Panc1 (cell line): ENCODE measurements at regions not wholly inside any gene's neighbourhood (a gene's known extent, or its start where the extent isn't known, plus 50 kb on each side); places are given as distances from the start of the nearest gene placed in this dataset.

Experiments
- ATAC-seq: fragments of 200-7000 bp; cut with Tn5 transposase; 2 replicates; pipeline ENCODE4 v1.9.1; 2020; ENCODE audit warnings: mild to moderate bottlenecking, moderate library complexity
- BruUV-seq: library from RNA; stranded (reverse); fragments of 400-500 nt; replicated peaks from 2 replicates; lab custom pipeline; 2021; lab: Mats Ljungman, UMichigan
- CTCF ChIA-PET: fragments of 300-600 bp; sonication (Branson Sonifier 250); formaldehyde crosslinking; loops from one replicate; lab custom pipeline; 2022; ENCODE audit warnings: antibody characterized with exemption; lab: Charles Lee
- POLR2A ChIA-PET: fragments of 300-600 bp; sonication (Branson Sonifier 250); formaldehyde crosslinking; loops from one replicate; lab custom pipeline; 2022; ENCODE audit warnings: antibody characterized with exemption; lab: Charles Lee
- DNase-seq: peaks from one replicate; pipeline ENCODE4 v3.0.0-alpha.2; 2010; ENCODE audit warnings: low read depth, low spot score
- H3K27ac ChIP-seq: 2 replicates; pipeline ENCODE4 v1.5.1; 2011; ENCODE audit warnings: mild to moderate bottlenecking, low read length, inconsistent platforms
- H3K27me3 ChIP-seq: fragments of 200-500 bp; sonication (Bioruptor generic); 2 replicates; pipeline ENCODE4 v1.6.0; 2014; ENCODE audit warnings: low read length, inconsistent platforms; ENCODE audit not compliant: control insufficient read depth, insufficient read depth
- H3K36me3 ChIP-seq: fragments of 200-500 bp; sonication (Bioruptor generic); 2 replicates; pipeline ENCODE4 v1.5.1; 2014; ENCODE audit warnings: inconsistent platforms, mild to moderate bottlenecking, low read length, moderate library complexity; ENCODE audit not compliant: control insufficient read depth, insufficient read depth
- H3K4me1 ChIP-seq: 2 replicates; pipeline ENCODE4 v1.5.1; 2011; ENCODE audit warnings: inconsistent platforms, mild to moderate bottlenecking, low read length, moderate library complexity; ENCODE audit not compliant: control insufficient read depth, insufficient read depth
- H3K4me3 ChIP-seq, 2 experiments: 2 replicates each; pipeline ENCODE4 v1.5.1; 2011 to 2012; ENCODE audit warnings: low read depth in 2 of 2, low read length in 2 of 2, mild to moderate bottlenecking in 2 of 2, inconsistent platforms in 1 of 2, moderate library complexity in 1 of 2
- H3K9me3 ChIP-seq: fragments of 200-500 bp; sonication (Bioruptor generic); 2 replicates; pipeline ENCODE4 v1.5.1; 2014; ENCODE audit warnings: low read depth, mild to moderate bottlenecking, inconsistent platforms, low read length, moderate library complexity; ENCODE audit not compliant: control insufficient read depth, insufficient read depth
- POLR2AphosphoS5 ChIP-seq: IDR thresholded peaks from 2 replicates; pipeline ENCODE4 v1.6.1; 2012; ENCODE audit warnings: mild to moderate bottlenecking, low read depth, low read length, moderate library complexity
- SIN3A ChIP-seq: IDR thresholded peaks from 2 replicates; pipeline ENCODE4 v1.6.1; 2012; ENCODE audit warnings: low read depth, mild to moderate bottlenecking, low read length, moderate library complexity, borderline replicate concordance; ENCODE audit not compliant: insufficient read depth
- TCF7L2 ChIP-seq: IDR thresholded peaks from 2 replicates; pipeline ENCODE4 v1.6.1; 2011; ENCODE audit warnings: mild to moderate bottlenecking, low read depth, low read length, inconsistent platforms
- in situ Hi-C: cut with HindIII; loops from 2 replicates; pipeline ENCODE4 v1.10.0; 2016; ENCODE audit warnings: low sequenced_read_pairs, low pct_unique_long_range_greater_than_20kb
- intact Hi-C: fragments of 100-400 bp; cut with micrococcal nuclease; formaldehyde crosslinking; loops from one replicate; pipeline ENCODE4 v1.10.0; 2022; ENCODE audit not compliant: unreplicated experiment
- TF ChIP-seq, protein P1 (sequence below): fragments of 450-650 bp; IDR thresholded peaks from 2 replicates; pipeline ENCODE4 v1.5.1; 2017; ENCODE audit warnings: mild to moderate bottlenecking
- TF ChIP-seq, protein P2 (sequence below), 2 experiments: IDR thresholded peaks; 2 replicates each; pipeline ENCODE4 v1.6.1; 2011 to 2012; ENCODE audit warnings: low read depth in 2 of 2, control low read depth in 1 of 2, low read length in 1 of 2, mild to moderate bottlenecking in 1 of 2, moderate library complexity in 1 of 2; ENCODE audit not compliant: insufficient read depth in 1 of 2

DNA sequence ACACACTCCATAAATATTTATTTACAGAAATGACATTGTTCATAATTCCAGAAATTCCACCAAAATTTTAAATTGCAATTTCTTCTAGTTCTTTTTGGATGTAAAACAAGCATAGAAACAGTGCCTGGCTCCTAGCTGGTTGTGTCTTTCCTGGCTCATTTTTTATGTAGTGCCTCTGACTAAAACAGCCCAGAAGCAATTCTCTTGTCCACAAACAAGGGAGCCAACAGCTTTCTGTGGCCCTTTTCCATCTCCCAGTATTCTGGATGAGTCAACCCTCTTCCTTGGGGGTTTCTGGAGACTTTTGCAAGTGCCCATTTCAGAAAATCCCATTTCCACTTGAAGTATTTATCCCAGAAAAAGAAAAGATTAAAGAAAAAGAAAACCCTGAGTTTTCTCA, 141.4 kb downstream of the PHLDA1 start:
- H3K27ac ChIP-seq: peak overlapping the region; percentile 98
- in situ Hi-C loops: no loop called here

DNA sequence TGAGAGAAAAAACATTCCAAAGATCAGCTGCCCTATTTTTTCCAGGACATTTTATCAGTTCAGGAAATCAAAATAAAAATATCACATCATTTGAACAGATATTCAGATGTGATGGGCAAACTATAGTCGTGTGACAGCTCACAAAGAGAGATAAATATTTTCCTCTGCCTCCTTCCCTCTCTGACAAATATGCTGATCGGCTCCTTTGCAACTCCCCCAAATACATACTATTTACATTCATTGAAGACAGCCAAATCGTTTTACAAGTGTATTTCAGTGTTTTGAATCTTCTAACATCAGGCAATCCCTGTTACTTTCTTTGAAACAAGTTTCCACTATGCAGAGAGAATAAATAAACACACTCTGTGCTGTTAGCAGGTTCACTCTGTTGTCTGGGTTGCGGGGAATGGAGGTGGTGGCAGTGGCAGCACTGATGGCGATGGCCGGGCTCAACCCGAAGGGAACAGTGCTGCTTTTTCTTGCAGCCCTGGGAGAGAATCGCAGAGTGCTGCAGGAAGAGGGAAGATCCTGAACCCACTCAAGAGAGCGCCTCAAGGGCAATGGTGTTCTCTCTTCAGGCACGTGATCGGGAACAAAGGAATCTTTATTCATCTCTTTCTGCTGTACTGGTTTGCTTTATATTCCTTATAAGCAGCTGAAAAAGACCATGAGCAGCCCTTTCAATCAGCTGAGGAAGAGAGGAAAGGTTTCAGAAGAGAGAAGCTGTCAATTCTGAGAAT, 142.5 kb downstream of the PHLDA1 start:
- TF ChIP-seq, protein P1, sequence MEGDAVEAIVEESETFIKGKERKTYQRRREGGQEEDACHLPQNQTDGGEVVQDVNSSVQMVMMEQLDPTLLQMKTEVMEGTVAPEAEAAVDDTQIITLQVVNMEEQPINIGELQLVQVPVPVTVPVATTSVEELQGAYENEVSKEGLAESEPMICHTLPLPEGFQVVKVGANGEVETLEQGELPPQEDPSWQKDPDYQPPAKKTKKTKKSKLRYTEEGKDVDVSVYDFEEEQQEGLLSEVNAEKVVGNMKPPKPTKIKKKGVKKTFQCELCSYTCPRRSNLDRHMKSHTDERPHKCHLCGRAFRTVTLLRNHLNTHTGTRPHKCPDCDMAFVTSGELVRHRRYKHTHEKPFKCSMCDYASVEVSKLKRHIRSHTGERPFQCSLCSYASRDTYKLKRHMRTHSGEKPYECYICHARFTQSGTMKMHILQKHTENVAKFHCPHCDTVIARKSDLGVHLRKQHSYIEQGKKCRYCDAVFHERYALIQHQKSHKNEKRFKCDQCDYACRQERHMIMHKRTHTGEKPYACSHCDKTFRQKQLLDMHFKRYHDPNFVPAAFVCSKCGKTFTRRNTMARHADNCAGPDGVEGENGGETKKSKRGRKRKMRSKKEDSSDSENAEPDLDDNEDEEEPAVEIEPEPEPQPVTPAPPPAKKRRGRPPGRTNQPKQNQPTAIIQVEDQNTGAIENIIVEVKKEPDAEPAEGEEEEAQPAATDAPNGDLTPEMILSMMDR: no peak
- 0 out of 2 replicates have a peak, but pooled peaks have one; percentile 45 for TF ChIP-seq TCF7L2
- peak overlapping the region; percentile 4 to 37 for H3K4me3 ChIP-seq
- H3K4me1 ChIP-seq: peaks cover 41% of the 10 kb centered on the region
- intact Hi-C loops: no loop called here
- in situ Hi-C loops: no loop called here
- ATAC-seq (peak; percentile 80), DNase-seq (no peak)
- H3K27ac ChIP-seq: peak overlapping the region; percentile 98
- H3K9me3 ChIP-seq: peaks cover 12% of the 10 kb centered on the region; the same call in 1 of the 2 replicates
- POLR2A ChIA-PET: interaction anchor here (0.8 kb wide), 1 partner anchor 136 kb away, joined by 4 read pairs; no protein-coding TSS in a partner anchor
- no peaks in the 10 kb centered on the region for H3K27me3 ChIP-seq
- CTCF ChIA-PET: no interaction called here
- no peaks in the 10 kb centered on the region for H3K36me3 ChIP-seq
- BruUV-seq: no TSS peak

More for the DNA sequence above, 141.4 kb downstream of the PHLDA1 start:
- TF ChIP-seq, protein P2, sequence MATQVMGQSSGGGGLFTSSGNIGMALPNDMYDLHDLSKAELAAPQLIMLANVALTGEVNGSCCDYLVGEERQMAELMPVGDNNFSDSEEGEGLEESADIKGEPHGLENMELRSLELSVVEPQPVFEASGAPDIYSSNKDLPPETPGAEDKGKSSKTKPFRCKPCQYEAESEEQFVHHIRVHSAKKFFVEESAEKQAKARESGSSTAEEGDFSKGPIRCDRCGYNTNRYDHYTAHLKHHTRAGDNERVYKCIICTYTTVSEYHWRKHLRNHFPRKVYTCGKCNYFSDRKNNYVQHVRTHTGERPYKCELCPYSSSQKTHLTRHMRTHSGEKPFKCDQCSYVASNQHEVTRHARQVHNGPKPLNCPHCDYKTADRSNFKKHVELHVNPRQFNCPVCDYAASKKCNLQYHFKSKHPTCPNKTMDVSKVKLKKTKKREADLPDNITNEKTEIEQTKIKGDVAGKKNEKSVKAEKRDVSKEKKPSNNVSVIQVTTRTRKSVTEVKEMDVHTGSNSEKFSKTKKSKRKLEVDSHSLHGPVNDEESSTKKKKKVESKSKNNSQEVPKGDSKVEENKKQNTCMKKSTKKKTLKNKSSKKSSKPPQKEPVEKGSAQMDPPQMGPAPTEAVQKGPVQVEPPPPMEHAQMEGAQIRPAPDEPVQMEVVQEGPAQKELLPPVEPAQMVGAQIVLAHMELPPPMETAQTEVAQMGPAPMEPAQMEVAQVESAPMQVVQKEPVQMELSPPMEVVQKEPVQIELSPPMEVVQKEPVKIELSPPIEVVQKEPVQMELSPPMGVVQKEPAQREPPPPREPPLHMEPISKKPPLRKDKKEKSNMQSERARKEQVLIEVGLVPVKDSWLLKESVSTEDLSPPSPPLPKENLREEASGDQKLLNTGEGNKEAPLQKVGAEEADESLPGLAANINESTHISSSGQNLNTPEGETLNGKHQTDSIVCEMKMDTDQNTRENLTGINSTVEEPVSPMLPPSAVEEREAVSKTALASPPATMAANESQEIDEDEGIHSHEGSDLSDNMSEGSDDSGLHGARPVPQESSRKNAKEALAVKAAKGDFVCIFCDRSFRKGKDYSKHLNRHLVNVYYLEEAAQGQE (IDR thresholded peaks at IDR 0.05; ENCODE audit: insufficient read depth in 1 of 2, low read depth in 2 of 2, low read length in 1 of 2): no peak
- TF ChIP-seq TCF7L2 (no peak), SIN3A (no peak), POLR2AphosphoS5 (no peak)
- TF ChIP-seq, protein P1: no peak
- POLR2A ChIA-PET: no interaction called here
- intact Hi-C loops: no loop called here
- CTCF ChIA-PET: interaction anchor here (1.2 kb wide), 1 partner anchor 9 kb away, joined by 3 read pairs; no protein-coding TSS in a partner anchor
- Histone ChIP-seq H3K4me1 (peaks cover 41% of the 10 kb centered on the region), H3K9me3 (peaks cover 21% of the 10 kb centered on the region; the same call in 1 of the 2 replicates), H3K27me3 (no peaks in the 10 kb centered on the region), H3K36me3 (no peaks in the 10 kb centered on the region), H3K4me3 (no peak overlapping the region)
- DNase-seq (no peak), ATAC-seq (no peak)
- no TSS peak for BruUV-seq
